Vagina (tissue), 2 donors: ENCODE measurements at regions not wholly inside any gene's neighbourhood (a gene's known extent, or its start where the extent isn't known, plus 50 kb on each side); places are given as distances from the start of the nearest gene placed in this dataset.

Experiments used
- CTCF ChIP-seq, 3 experiments: fragments of 450-650 bp in 2 of 3; fragments of 200-600 bp in 1 of 3; sonication (generic) in 1 of 3; IDR thresholded peaks; one replicate each; pipeline ENCODE4 v1.5.1; 2017 to 2019; ENCODE audit warnings: antibody characterized with exemption in 3 of 3, mild to moderate bottlenecking in 2 of 3, moderate library complexity in 2 of 3
- POLR2A ChIP-seq, 2 donors: fragments of 450-650 bp; IDR thresholded peaks; one replicate each; pipeline ENCODE4 v1.6.1; 2017; ENCODE audit warnings: antibody characterized with exemption in 2 of 2, mild to moderate bottlenecking in 2 of 2, moderate library complexity in 2 of 2

GRCh38 chr4:12360391-12360790, 931.7 kb upstream of the HS3ST1 start:
- no peak for TF ChIP-seq CTCF (IDR thresholded peaks at IDR 0.05)
- TF ChIP-seq POLR2A (IDR thresholded peaks at IDR 0.05), result no peak
